ENCODE measurements at regions not wholly inside any gene's neighbourhood (a gene's known extent, or its start where the extent isn't known, plus 50 kb on each side); places are given as distances from the start of the nearest gene placed in this dataset.
A peak's percentile ranks its signal among the peaks of the same experiment; 100 is the strongest.

GRCh38 chr12:4133636-4134447 lies 139.7 kb upstream of the CCND2 start:
- peak; percentile 24 for DNase-seq

- DNase-seq, result no peak
These were observed 140.5 kb upstream of the CCND2 start for GRCh38 chr12:4133029-4133428.

GRCh38 chr12:4121506-4122020 lies 152.0 kb upstream of the CCND2 start:
- DNase-seq, result no peak

GRCh38 chr12:4120316-4120917 lies 153.1 kb upstream of the CCND2 start:
- no peak for DNase-seq

- no peak for DNase-seq
These were observed 154.3 kb upstream of the CCND2 start for GRCh38 chr12:4119157-4119761.

- DNase-seq, result no peak
These were observed 154.9 kb upstream of the CCND2 start for GRCh38 chr12:4118601-4119156.

- DNase-seq, result no peak
These were observed 155.5 kb upstream of the CCND2 start for GRCh38 chr12:4118017-4118510.

- no peak for DNase-seq
These were observed 156.1 kb upstream of the CCND2 start for GRCh38 chr12:4117386-4118016.

- DNase-seq, result no peak
These were observed 157.1 kb upstream of the CCND2 start for GRCh38 chr12:4116251-4117111.

- no peak for DNase-seq
These were observed 158.0 kb upstream of the CCND2 start for GRCh38 chr12:4115570-4115969.

GRCh38 chr12:4114986-4115385 lies 158.6 kb upstream of the CCND2 start:
- DNase-seq, result no peak

- no peak for DNase-seq
These were observed 160.7 kb upstream of the CCND2 start for GRCh38 chr12:4112734-4113325.

- no peak for DNase-seq
These were observed 161.3 kb upstream of the CCND2 start for GRCh38 chr12:4112290-4112689.

GRCh38 chr12:4111010-4111409 lies 162.6 kb upstream of the CCND2 start:
- no peak for DNase-seq

GRCh38 chr12:4109826-4110225 lies 163.7 kb upstream of the CCND2 start:
- DNase-seq, result no peak

GRCh38 chr12:4108803-4109345 lies 164.7 kb upstream of the CCND2 start:
- no peak for DNase-seq

GRCh38 chr12:4107911-4108697 lies 165.5 kb upstream of the CCND2 start:
- DNase-seq, result no peak

- DNase-seq, result no peak
These were observed 166.1 kb upstream of the CCND2 start for GRCh38 chr12:4107436-4107878.

- DNase-seq, result no peak
These were observed 166.9 kb upstream of the CCND2 start for GRCh38 chr12:4106621-4107020.

- no peak for DNase-seq
These were observed 168.8 kb upstream of the CCND2 start for GRCh38 chr12:4104722-4105244.

Measured in NCI-H2171 treated with DMSO at 0.1 percent for 48 hours (cell line).